ENCODE measurements at regions not wholly inside any gene's neighbourhood (a gene's known extent, or its start where the extent isn't known, plus 50 kb on each side); places are given as distances from the start of the nearest gene placed in this dataset.
"Not testable (repeated sequence)": the region's sequence is repeated elsewhere in the genome, so short reads cannot be mapped to it uniquely, and the experiment has no call there.

DNA sequence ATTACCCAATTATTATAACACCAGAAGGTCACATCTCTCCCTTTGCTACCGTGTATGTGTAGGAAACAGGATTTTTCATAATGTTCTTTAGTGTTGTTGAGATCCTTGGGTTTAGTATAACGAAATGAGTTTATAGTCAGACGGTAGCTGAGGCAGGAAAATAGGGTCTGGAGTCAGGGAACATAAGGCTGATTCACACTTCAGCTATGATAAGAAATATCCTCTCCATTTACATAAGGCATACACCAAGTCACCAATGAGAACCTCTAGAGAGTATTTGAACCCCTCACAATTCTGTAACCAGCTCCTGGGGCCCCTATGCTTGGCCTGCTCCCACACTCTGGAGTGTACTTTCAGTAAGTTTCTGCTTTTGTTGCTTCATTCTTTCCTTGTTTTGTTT lies 58.9 kb upstream of the ANKH start:
- H3K4me3 Mint-ChIP-seq (ENCODE audit: low read depth, unreplicated experiment), result no peak overlapping the region
- DNase-seq, result no peak
- CTCF ChIA-PET, result no interaction called here
- TF ChIP-seq, protein P1, sequence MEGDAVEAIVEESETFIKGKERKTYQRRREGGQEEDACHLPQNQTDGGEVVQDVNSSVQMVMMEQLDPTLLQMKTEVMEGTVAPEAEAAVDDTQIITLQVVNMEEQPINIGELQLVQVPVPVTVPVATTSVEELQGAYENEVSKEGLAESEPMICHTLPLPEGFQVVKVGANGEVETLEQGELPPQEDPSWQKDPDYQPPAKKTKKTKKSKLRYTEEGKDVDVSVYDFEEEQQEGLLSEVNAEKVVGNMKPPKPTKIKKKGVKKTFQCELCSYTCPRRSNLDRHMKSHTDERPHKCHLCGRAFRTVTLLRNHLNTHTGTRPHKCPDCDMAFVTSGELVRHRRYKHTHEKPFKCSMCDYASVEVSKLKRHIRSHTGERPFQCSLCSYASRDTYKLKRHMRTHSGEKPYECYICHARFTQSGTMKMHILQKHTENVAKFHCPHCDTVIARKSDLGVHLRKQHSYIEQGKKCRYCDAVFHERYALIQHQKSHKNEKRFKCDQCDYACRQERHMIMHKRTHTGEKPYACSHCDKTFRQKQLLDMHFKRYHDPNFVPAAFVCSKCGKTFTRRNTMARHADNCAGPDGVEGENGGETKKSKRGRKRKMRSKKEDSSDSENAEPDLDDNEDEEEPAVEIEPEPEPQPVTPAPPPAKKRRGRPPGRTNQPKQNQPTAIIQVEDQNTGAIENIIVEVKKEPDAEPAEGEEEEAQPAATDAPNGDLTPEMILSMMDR (IDR thresholded peaks at IDR 0.05; ENCODE audit: unreplicated experiment), result no peak
- no TSS peak for BruUV-seq (replicated peaks)
- intact Hi-C loops (cut with micrococcal nuclease; ENCODE audit: unreplicated experiment), result no loop called here
- no peaks in the 10 kb centered on the region for H3K36me3 Mint-ChIP-seq (ENCODE audit: insufficient read depth, unreplicated experiment)
- no peaks in the 10 kb centered on the region for H3K4me1 Mint-ChIP-seq (ENCODE audit: low read depth, unreplicated experiment)
- H3K27me3 Mint-ChIP-seq (ENCODE audit: unreplicated experiment), result no peaks in the 10 kb centered on the region
- no peaks in the 10 kb centered on the region for H3K9me3 Mint-ChIP-seq (ENCODE audit: low read depth, unreplicated experiment)
- no peak overlapping the region for H3K27ac Mint-ChIP-seq (ENCODE audit: unreplicated experiment)

DNA sequence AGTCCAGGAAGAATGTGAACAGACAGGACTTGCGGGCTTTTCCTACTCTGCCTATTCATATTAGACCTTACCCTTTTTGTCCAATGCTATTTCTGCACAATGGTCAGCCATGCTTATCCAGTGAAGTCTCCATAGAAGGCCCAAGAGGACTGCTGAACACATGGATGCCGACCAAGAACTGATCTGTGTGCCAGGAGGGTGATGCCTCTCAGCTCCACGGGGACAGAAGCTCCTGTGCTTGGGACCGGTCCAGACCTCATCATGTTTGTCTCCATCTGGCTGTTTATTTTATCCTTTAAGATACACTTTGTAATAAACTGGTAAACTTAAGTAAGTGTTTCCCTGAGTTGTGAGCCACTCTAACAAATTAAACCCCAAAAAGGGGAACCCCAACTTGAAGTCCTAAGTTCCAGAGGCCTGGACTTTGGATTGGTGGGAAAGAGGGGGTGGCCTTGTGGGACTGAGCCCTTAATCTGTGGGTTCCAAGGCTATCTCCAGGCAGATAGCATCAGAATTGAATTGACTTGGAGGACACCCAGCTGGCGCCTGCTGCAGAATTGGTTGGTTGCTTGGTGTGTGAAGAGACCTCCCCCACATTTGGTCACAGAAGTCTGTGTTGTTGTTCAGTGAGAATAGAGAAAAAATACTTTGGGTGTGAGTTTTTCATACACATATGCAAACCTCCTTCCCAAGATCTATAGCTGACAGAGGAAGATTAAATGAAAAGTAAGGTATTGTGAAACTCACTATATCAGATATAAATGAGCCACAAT lies 57.9 kb upstream of the ANKH start:
- no TSS peak for BruUV-seq (replicated peaks)
- Mint-ChIP-seq H3K27me3 (ENCODE audit: unreplicated experiment) (no peaks in the 10 kb centered on the region), H3K36me3 (ENCODE audit: insufficient read depth, unreplicated experiment) (no peaks in the 10 kb centered on the region), H3K4me1 (ENCODE audit: low read depth, unreplicated experiment) (no peaks in the 10 kb centered on the region), H3K9me3 (ENCODE audit: low read depth, unreplicated experiment) (no peaks in the 10 kb centered on the region), H3K27ac (ENCODE audit: unreplicated experiment) (no peak overlapping the region), H3K4me3 (ENCODE audit: low read depth, unreplicated experiment) (no peak overlapping the region)
- no peak for DNase-seq
- CTCF ChIA-PET, result interaction anchor here (0.7 kb wide), 1 partner anchor 236 kb away, joined by 4 read pairs; no protein-coding TSS in a partner anchor
- intact Hi-C loops (cut with micrococcal nuclease; ENCODE audit: unreplicated experiment), result no loop called here
- TF ChIP-seq, protein P1 (IDR thresholded peaks at IDR 0.05; ENCODE audit: unreplicated experiment), result no peak

DNA sequence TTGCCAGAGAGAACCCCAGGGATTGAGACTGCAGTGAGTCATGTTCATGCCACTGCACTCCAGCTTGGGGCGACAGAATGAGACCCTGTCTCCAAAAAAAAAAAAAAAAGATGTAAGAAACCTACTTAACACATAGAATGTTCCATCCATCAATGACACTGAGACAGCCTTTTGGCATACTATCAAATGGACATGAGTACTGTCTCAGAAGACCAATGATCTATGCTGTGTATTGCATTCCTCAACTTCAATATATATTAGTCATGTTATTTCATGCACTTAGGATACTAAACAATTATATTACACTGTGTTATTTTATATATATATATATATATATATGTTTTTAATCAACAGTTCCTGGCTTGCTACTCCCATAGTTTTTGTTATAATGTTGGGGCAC lies 57.1 kb upstream of the ANKH start:
- Mint-ChIP-seq H3K4me1 (ENCODE audit: low read depth, unreplicated experiment) (no peaks in the 10 kb centered on the region), H3K9me3 (ENCODE audit: low read depth, unreplicated experiment) (no peaks in the 10 kb centered on the region), H3K27me3 (ENCODE audit: unreplicated experiment) (no peaks in the 10 kb centered on the region), H3K36me3 (ENCODE audit: insufficient read depth, unreplicated experiment) (no peaks in the 10 kb centered on the region), H3K4me3 (ENCODE audit: low read depth, unreplicated experiment) (no peak overlapping the region), H3K27ac (ENCODE audit: unreplicated experiment) (no peak overlapping the region)
- CTCF ChIA-PET, result interaction anchor here (0.7 kb wide), 1 partner anchor 235 kb away, joined by 4 read pairs; no protein-coding TSS in a partner anchor
- BruUV-seq (replicated peaks), result no TSS peak
- no peak for DNase-seq
- intact Hi-C loops (cut with micrococcal nuclease; ENCODE audit: unreplicated experiment), result no loop called here
- TF ChIP-seq, protein P1 (IDR thresholded peaks at IDR 0.05; ENCODE audit: unreplicated experiment), result no peak

DNA sequence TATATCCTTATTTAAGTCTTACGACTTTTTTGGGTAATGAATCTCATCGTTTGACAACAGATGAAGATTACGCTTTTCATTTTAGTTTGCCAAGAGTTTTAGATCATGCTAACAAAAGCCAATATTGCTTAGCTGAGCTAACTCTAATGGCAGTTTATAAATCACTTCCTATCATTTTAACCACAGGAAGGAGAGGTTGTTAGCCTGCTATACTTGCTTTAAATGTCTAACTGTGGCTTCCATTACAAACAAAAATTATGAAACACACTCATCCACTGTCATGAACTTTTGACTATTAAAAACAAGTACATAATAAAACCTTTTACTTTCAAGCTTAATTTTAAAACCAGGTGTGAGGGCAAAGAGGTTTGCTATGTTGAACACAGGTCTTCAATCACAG lies 53.7 kb upstream of the ANKH start:
- no peak for DNase-seq
- H3K27me3 Mint-ChIP-seq (ENCODE audit: unreplicated experiment), result no peaks in the 10 kb centered on the region
- TF ChIP-seq, protein P1 (IDR thresholded peaks at IDR 0.05; ENCODE audit: unreplicated experiment), result no peak
- H3K4me3 Mint-ChIP-seq (ENCODE audit: low read depth, unreplicated experiment), result no peak overlapping the region
- BruUV-seq (replicated peaks), result no TSS peak
- no peaks in the 10 kb centered on the region for H3K9me3 Mint-ChIP-seq (ENCODE audit: low read depth, unreplicated experiment)
- no peaks in the 10 kb centered on the region for H3K4me1 Mint-ChIP-seq (ENCODE audit: low read depth, unreplicated experiment)
- H3K27ac Mint-ChIP-seq (ENCODE audit: unreplicated experiment), result no peak overlapping the region
- CTCF ChIA-PET, result no interaction called here
- intact Hi-C loops (cut with micrococcal nuclease; ENCODE audit: unreplicated experiment), result no loop called here
- H3K36me3 Mint-ChIP-seq (ENCODE audit: insufficient read depth, unreplicated experiment), result no peaks in the 10 kb centered on the region

DNA sequence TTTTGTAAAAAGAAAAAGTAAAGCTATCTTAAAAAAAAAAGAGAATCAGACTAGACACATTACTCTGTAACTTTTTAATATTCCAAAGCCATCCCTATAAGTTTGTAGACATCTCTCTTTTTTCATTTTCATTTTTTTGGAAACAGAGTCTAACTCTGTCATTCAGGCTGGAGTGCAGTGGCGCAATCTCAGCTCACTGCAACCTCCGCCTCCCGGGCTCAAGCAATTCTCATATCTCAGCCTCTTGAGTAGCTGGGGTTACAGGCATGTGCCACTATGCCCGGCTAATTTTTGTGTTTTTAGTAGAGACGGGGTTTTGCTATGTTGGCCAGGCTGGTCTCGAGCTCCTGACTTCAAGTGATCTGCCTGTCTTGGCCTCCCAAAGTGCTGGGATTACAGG lies 51.4 kb upstream of the ANKH start:
- H3K27me3 Mint-ChIP-seq (ENCODE audit: unreplicated experiment); H3K9me3 Mint-ChIP-seq (ENCODE audit: low read depth, unreplicated experiment); BruUV-seq (replicated peaks); DNase-seq; H3K4me3 Mint-ChIP-seq (ENCODE audit: low read depth, unreplicated experiment); H3K4me1 Mint-ChIP-seq (ENCODE audit: low read depth, unreplicated experiment); H3K27ac Mint-ChIP-seq (ENCODE audit: unreplicated experiment); CTCF ChIA-PET; H3K36me3 Mint-ChIP-seq (ENCODE audit: insufficient read depth, unreplicated experiment); intact Hi-C loops (cut with micrococcal nuclease; ENCODE audit: unreplicated experiment): not testable (repeated sequence)

Measured in Calu3 (cell line).